ENCODE measurements at regions not wholly inside any gene's neighbourhood (a gene's known extent, or its start where the extent isn't known, plus 50 kb on each side); places are given as distances from the start of the nearest gene placed in this dataset.

DNA sequence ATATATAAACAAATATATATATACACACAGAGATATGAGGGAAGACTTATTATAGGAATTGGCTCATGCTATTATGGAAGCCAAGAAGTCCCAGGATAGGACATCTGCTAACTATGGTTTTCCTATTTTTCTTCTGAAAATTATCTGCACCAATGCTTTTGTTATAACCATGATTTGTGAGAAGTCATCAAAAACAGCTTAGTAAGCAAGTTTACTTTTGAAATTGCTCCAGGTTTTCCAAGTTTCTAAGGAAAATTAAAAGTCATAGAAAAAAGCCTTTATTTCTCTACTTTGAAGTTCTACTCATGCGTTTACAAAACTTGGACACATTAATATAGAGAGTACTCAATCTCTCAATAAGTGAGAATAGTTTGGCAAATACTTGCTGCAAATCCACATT, 213.1 kb downstream of the TRAM1L1 start:
- no peak for DNase-seq (ENCODE audit: low spot score)

DNA sequence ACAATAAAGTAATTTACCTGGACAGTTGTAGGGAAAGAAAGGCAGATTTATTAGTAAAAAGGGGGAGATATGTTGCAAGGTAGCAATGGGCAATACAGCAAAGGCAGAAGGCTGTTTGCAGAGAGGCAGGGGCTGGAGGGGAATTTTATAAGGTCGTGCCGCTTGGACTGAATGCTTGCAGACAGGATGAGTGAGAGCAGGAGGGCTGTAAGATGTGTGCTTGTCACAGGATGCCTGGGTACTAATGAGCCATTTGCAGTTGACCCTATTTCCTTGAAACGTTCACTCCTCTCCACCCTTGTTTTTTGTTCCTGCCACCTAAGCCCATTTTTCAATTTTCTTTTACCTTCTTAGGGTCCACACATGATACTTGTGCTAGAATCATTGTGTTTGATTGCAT, 214.7 kb downstream of the TRAM1L1 start:
- DNase-seq (ENCODE audit: low spot score) = no peak

DNA sequence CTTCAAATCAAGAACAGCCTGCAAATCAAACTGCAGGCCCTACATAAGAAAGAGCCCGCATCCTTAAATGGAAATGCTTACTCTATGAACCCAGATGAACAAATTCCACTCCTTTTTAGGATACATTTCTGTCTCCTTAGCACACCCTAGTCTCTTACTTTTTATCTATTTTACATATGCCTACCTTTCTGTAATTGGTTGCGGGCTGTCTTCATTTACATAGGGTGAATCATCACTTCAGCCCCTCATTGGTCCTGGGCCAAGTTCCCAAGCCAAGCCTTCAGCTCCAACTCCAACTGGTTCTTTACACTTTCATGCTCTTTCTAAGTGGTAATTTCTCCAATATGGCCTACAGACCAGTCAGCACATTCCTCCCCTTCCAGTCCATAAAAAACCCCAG, 219.3 kb downstream of the TRAM1L1 start:
- DNase-seq (ENCODE audit: low spot score) = no peak

DNA sequence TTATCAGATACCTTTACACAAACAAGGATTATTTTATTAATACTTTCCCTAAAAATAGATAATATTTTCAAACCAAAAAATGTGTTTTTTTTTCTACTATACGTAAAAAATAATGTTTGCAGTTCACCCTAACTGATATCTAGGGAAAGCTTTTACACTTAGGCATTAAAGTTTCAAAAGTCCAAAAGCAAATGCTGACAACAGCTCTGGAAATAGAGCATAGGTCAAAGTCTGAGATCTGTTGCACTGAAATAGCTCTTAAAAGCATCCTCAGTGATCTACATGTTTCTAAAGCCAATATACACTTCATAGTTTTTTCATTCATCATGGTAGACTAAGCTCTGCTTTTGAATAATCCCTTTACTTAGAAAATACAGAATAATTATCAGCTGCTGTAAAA, 222.8 kb downstream of the TRAM1L1 start:
- no peak for DNase-seq (ENCODE audit: low spot score)

DNA sequence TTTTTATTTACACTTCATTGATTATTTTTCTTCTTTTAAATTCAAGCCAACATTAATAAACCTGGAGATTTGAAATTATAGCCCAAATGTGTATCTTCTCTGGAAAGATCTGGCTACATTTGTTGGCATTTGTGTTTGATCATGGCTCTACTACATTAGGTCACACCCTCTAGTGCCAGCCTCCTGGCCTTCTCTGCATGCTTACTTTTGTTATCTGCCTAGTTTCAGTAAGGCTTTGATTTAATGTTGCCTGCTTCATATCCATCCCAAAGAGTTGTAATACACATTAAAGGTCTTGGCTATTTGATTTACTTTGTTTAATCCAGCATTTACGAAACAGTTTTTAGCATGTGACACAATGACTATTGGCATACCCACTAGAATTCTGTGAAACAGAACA, 224.5 kb downstream of the TRAM1L1 start:
- DNase-seq (ENCODE audit: low spot score) = no peak

DNA sequence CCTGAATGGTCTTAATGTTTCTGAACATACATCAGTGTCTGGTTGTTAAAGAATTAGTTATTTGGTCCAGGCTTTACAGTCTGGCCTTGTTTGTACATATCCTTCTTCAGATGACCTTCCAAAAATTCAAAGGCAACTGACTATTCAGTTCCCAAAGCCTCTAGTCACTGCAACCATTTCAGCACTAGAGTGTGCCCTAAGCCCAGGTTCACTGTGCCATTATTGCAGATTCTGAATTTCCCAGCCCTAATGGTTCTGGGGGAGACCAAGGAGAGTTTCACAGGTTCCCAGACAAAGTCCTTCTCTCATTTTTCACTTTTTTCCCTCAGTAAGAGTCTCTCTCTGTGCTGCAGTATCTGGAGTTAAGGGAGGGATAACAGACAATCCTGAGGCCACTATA, 235.8 kb downstream of the TRAM1L1 start:
- DNase-seq (ENCODE audit: low spot score) = no peak

DNA sequence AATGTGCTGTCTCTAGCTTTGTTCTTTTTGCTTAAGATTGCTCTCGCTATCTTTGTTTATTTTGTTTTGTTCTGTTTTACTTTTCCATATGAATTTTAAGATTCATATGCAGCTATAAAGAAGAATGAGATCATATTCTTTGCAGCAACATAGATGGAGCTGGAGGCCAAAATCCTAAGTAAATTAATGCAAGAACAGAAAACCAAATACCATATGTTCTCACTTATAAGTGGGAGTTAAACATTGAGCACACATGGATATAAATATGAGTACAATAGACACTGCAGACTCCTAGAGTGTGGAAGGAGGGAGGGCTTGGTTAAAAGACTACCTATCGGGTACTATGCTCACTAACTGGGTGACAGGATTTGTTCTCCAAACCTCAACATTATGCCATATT, 237.8 kb downstream of the TRAM1L1 start:
- no peak for DNase-seq (ENCODE audit: low spot score)

DNA sequence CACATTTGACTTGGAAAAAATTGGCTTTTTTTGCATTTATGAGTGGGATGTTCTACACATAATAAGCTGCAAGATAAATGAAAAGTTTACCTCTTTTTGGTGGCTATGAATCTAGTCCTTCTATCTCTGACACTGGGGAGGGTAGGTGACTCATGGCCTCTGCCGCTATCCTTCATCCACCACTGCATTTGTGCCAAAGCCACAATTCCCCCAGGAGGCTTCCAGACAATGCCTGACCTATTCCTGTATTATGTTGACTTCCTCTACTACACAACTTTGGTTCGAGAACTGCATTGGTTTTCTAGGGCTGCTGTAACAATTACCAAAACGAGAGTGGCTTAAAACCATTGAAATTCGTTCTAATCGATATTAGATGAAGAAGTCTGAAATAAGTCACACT, 245.6 kb downstream of the TRAM1L1 start:
- DNase-seq (ENCODE audit: low spot score) = no peak

DNA sequence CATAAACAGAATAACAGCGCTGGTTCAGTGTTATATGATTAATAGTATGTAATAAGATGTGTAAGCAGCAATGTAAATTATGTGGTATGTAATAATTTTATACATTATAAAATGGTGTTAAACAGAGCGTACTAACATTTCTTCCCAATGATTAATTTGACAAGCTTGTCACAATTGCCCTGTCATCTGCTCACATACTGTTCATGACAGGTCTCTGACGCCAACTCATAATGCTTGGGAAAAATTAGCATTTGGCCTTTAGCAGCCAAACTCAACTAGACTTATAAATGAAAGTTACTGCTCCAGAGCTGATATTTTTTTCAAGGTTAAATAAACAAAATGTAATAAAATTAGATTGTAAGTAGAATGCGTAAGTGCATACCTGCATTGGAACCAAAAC, 246.8 kb downstream of the TRAM1L1 start:
- no peak for DNase-seq (ENCODE audit: low spot score)

DNA sequence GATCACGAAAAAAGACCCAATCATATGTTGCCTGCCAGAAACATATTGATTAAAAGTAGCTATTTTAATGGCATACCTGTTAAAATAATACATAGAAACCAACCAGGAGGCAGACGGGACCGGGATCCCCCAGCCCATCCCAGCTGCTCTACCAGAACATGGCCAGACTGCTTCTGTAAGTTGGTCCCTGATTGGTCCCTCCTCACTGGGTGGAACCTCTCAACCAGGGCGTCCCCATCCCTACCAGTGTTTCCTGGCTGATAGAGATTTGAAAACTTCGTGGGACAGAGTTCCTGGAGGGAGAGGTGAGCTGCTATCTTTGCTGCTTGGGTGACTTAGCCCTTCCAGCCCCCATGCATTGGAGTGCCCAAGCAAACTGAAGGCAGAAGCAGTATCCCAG, 256.2 kb downstream of the TRAM1L1 start:
- no peak for DNase-seq (ENCODE audit: low spot score)

DNA sequence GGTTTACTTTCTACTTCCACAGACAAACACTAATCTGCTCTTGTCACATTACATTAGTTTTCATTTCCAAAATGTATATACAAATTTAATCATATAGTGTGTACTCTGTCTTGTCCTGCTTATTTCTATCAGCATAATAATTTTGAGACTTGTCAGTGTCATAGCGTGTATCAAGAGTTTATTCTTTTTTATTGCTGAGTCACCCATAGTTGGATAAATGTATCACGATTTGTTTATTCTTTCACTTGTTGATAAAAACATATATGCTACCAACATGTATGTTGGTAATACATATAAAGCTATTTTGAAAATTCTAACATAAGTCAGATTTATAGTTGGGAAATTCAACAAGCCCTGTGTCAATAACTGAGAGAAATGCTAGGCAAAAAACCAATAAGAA, 261.2 kb downstream of the TRAM1L1 start:
- DNase-seq (ENCODE audit: low spot score) = no peak

DNA sequence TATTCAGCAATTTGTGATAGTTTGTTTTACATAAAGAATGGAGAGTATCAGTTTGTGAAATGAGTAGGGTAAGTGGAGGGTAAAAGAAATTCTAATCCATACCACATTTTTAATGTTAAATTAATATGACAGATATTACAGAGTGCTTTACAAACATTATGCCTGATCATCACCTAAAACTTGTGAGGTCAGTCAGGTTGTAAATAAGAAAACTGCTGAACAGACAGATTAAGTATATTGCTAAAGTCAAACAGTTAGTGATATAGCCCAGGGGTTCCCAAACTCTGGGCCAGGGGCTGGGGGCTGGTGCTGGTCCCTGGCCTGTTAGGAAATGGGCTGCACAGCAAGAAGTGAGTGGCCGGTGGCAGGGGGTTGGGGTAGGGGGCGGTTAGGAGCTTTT, 273.6 kb downstream of the TRAM1L1 start:
- DNase-seq (ENCODE audit: low spot score) = no peak

DNA sequence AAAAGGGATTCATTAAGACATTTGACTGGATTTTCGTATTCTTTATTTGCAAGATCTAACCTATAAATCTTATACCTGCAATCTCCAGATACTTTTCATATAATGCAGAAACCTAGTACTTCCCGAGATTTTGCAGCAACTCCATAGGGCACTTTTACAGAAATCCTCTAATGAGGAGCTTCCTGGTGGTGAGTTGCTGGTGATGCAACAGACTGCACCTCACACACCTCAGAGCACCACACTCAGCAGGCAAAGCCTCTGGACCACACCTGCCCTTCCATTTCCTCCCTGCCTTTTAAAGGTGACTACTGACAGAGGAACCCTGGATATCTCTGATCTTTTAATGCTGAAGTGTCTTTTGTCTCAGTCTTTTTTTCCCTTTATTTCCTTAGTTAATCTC, 289.4 kb downstream of the TRAM1L1 start:
- peak; percentile 3 for DNase-seq (ENCODE audit: low spot score)

DNA sequence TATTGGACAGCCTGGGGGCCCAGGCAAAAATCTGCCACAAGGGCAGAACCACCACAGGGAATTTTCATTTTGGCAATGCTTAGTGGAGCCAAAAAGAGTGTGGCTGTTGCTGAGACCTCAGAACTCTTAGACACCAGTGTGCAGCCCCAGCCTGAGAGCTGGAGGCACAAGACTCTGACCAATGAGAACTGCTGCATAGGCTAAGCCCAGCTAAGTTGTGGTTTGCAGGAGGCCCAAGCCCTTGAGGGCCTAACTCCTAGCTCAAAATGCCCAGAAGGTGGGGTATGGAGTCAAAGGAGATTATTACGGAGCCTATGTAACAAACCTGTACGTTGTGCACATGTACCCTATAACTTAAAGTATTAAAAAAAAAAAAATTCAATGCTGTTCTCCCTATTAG, 296.7 kb downstream of the TRAM1L1 start:
- DNase-seq (ENCODE audit: low spot score) = no peak

DNA sequence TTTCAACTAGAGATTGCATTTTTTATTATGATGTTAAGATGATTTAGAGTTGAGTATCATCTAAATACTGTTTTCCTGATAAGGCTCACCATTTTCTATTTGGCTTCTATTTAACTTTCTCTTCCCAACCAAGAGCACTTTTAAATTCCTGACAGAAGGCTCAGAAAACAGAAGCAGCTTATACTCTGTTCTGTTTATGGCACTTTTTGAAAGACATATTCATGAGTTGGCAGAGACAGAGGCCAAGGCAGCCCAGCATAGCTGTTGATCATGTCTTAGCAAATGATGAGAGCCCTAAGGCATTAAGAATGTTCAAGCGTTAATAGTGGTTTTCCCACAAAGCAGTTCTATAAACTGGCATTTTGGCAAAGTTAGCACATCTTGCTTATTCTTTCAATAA, 330.3 kb downstream of the TRAM1L1 start:
- DNase-seq (ENCODE audit: low spot score) = no peak

DNA sequence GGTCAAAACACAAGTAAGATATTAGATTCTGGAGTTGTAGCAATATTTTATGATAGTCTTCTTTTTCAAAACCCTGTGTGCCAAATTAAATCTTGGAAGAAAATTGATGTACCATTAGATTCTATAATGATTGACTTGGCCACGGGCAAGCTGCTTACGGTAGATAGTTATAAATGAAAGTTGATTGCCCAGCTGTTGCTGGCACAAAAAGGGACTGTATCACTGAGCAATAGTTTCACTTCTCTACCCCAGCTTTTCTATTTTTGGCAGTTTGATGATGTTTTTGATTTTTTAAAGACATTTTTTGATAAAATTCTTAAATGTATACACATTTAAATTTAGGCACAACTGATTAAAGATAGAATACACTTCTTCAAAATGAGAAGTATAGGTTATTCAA, 333.3 kb downstream of the TRAM1L1 start:
- DNase-seq (ENCODE audit: low spot score) = no peak

DNA sequence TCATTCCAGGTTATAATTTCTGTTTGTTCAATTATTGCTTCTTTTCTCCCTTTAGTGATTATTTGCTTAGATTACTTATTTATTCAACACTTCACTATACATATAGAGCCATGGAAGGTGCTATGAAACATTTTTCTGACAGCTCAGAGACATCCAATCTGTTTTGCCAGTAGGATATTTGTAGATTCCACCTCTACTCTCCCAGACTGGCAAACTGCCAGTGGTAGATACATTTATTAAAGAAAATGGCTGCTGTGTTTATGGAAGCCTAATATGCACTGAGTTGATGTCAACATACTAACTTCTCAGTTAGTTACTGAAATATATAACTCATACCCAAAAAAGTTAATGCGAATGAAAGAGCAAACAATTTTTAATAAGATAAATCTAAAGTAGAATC, 348.6 kb downstream of the TRAM1L1 start:
- no peak for DNase-seq (ENCODE audit: low spot score)

DNA sequence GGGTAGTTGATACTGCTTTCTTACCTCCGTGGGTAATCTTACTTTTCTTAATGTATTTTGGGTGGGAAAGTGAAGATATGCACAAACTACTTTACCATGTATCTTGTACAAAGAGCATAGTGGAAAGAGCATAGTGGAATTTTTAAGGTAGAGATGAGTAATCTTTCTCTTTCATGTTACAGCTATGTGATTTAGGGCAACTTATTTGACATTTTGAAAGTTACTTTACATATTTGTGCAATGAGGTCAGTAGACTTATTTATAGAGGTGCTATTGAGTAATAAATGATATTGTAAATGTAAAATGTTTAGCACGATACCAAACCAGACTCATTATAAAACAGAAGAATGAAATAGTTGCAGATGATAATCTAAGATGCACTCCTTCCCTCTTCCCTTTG, 351.2 kb downstream of the TRAM1L1 start:
- no peak for DNase-seq (ENCODE audit: low spot score)

DNA sequence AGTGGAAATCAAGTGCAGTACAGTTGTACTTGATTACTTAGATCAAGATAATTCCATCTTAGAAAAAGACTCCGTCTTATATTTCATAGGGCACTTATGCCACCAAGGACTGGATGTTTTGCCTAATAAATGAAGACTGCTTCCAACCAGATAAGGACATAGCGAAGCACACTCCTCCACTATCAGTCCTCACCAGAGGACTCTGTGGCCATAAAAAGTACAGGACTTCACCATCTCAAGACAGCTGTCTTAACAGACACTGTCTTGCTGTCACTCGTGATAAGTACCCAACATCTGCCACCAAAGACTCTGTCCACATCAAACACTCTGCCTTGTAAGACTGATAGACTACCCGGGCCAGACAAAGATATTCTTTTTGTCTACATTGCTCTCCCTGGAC, 352.0 kb downstream of the TRAM1L1 start:
- DNase-seq (ENCODE audit: low spot score) = no peak

DNA sequence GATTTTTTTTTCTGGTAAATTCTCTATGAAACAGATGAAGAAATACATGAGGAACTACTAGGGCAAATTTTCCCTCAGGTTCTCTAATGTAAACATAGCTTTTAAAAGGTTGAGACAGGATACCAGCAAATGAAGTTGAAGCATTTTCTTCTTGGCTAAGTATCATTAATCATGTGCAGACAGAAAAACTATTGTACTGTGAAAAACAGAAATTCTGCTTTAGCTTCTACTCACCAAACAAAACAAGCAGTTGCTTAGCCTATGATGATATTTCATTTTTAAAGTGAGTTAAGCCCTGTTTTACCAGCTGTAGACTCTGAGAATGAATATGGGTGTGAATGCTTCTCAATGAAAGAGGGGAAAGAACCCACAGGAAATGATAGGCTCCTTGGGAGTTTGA, 358.9 kb downstream of the TRAM1L1 start:
- DNase-seq (ENCODE audit: low spot score) = no peak

DNA sequence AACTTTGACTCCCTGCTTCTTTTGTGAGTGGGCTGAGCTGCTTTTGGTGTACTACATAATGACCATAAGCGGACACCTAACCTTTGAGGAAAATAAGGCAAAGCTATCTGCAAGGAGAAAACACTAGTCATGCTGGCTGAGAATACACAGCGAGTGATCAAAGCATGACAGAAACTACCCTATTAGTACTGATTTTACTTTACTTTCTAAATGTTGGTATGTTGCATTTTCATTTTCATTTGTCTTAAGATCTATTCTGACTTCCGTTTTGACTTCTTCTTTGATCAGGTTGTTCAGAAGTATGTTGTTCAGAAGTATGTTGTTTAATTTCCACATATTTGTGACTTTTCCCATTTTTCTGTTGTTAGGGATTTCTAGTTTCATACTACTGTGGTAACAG, 361.1 kb downstream of the TRAM1L1 start:
- no peak for DNase-seq (ENCODE audit: low spot score)

DNA sequence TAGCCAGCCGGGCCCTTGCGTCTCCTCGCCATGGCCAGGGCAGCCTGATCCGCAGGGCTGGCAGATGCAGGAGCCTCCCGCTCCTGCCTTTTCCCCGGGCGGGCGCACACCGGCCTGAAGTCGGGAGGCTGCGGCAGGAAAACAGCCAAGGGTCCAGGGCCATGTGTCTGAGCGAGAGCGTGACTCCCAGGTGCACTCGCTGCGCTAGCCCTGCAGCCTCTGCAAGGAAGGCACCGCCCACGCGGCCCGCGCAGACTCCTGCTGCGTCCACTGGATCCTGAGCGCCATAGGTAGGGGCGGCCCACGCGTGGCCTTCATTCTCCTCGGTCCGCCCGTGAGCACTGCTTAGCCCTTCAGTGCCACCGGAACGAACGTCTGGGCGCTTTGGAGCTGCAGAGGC, 379.9 kb downstream of the TRAM1L1 start:
- DNase-seq (ENCODE audit: low spot score) = no peak

DNA sequence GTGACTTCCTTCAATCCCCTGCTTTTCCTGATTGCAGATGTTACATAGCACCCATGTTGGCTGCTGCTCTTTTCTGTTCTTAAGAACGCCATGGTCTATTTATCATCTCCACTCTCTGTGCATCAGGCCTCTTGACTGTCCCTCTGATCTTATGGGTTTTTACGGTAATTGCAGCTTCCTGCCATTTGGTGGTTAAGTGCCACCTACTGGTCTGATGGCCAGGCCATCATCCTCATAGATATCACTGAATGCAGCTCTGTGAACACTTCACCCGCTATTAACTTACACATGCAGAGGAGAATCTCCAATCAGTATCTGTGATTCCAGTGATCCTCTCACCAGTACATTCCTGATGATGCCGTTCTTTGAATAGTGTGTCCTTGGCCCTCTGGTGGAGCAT, 382.4 kb downstream of the TRAM1L1 start:
- DNase-seq (ENCODE audit: low spot score) = peak; percentile 2

DNA sequence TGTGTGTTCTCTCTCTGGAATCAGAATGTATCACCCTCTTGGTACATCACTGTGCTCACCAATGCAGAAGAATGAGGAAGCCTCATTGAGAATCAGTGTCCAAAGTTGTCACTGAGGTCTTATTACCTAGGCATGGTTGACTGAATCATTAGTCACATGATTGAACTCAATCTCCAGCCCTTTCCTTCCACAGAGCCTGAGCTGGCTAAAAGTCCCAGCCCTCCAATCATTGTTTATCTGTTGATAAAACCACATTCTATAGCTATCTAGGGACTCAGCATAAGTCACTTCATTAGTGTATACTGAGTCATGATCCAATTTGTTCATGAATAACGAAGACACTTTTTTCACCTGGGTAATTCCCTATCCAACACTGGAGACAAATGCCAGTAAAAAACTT, 396.8 kb downstream of the TRAM1L1 start:
- no peak for DNase-seq (ENCODE audit: low spot score)

DNA sequence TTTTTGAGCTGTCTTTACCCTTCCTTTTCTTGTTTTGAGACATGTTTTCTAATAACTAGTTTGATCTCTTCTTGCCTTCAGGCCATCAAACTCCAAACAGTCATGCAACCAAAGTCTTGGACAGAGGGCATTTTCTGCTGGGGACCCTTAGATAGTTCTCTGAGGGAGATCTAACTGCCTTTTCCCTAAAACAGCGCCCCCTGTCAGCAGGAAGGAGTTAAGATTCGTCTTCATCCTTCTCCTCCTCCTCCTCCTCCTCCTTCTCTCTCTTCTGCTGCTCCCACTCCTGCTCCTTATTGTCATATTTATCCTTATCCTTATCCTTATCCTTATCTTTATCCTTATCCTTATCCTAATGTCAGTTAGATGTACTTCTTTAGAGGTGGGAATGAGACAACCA, 417.2 kb downstream of the TRAM1L1 start:
- DNase-seq (ENCODE audit: low spot score) = no peak

DNA sequence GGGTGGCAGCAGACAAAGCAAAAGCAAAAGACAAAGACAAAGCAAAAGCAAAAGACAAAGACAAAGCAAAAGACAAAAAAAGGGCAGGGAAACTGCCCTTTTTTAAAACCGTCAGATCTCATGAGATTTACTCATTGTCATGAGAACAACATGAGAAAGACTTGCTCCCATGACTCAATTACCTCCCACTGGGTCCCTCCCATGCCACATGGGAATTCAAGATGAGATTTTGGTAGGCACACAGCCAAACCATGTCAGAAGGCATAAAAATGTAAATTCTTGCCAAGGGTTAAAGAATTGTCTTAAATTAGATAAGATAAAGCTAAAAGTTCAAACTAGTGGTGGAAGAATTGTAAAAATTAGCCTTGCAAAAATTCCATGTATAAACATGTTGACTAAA, 419.7 kb downstream of the TRAM1L1 start:
- DNase-seq (ENCODE audit: low spot score) = no peak
